A673 (cell line): ENCODE measurements at regions not wholly inside any gene's neighbourhood (a gene's known extent, or its start where the extent isn't known, plus 50 kb on each side); places are given as distances from the start of the nearest gene placed in this dataset.

ENCODE experiments used
- CTCF ChIP-seq: fragments of 300-800, 200-600 bp; sonication (generic); conservative IDR thresholded peaks from 2 replicates; pipeline ENCODE4 v1.5.1; 2017; ENCODE audit warnings: low read depth, mild to moderate bottlenecking, antibody characterized with exemption, low read length, moderate library complexity, mixed read lengths
- EZH2 ChIP-seq: fragments of 200-600 bp; sonication (generic); IDR thresholded peaks from 2 replicates; pipeline ENCODE4 v1.6.1; 2017; ENCODE audit warnings: borderline replicate concordance, low read depth, mild to moderate bottlenecking, mixed read lengths, antibody characterized with exemption, low read length; ENCODE audit not compliant: poor library complexity, severe bottlenecking

- TF ChIP-seq CTCF (no peak), EZH2 (no peak)
Observed at GRCh38 chr4:149045731-149046130, 603.5 kb upstream of the NR3C2 start.
